Fibroblast of skin of right quadriceps (primary cell): ENCODE measurements at regions not wholly inside any gene's neighbourhood (a gene's known extent, or its start where the extent isn't known, plus 50 kb on each side); places are given as distances from the start of the nearest gene placed in this dataset.
"Not testable (repeated sequence)": the region's sequence is repeated elsewhere in the genome, so short reads cannot be mapped to it uniquely, and the experiment has no call there.

ENCODE experiments used
- DNase-seq: peaks from one replicate; pipeline ENCODE4 v3.0.0-alpha.2; 2013

GRCh38 chr18:47727409-47727808 is 203.1 kb downstream of the SMAD2 start:
- no peak for DNase-seq

DNA sequence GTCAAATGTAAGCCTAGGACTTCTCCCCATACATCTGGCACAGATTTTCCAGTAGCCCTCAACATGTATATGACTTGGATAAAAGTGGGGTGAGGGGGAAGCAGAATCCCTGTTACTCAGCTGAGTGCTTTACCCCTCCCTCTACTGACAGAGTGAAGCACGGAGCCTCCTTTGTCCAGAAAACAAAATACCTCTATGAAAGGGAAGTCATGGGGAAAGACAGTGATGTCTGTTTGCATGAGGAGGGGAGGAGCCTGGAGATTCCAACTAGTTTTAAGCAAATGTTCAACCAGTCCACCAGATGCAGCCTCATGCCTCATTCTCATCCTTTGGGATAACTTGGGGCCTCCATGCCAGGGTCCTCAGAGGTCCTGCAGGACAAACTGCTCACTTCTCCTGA is 203.9 kb downstream of the SMAD2 start:
- DNase-seq = no peak

GRCh38 chr18:47725656-47726055 is 204.8 kb downstream of the SMAD2 start:
- no peak for DNase-seq

- no peak for DNase-seq
Measured at GRCh38 chr18:47724186-47724975, 206.1 kb downstream of the SMAD2 start.

DNA sequence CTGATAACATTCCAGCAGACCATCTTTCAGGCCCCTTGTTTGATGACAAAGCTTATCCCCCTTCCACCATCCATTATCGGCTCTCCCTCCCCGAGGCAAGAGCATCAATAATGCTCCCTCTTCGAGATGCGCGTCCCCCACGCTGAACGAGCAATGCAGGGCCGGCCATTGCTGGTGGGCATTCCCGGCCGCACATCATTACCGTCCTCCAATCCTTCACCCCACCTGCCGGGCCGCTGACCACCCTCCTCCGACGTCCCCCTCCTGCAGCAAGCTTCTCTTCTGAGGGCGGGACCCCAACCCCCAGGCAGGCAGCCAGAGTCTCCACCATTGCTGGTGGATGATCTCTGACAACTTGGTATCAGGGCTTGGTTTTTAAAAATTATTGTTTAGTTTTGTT is 208.6 kb downstream of the SMAD2 start:
- DNase-seq = no peak

GRCh38 chr18:47720741-47721140 is 209.7 kb downstream of the SMAD2 start:
- no peak for DNase-seq

DNA sequence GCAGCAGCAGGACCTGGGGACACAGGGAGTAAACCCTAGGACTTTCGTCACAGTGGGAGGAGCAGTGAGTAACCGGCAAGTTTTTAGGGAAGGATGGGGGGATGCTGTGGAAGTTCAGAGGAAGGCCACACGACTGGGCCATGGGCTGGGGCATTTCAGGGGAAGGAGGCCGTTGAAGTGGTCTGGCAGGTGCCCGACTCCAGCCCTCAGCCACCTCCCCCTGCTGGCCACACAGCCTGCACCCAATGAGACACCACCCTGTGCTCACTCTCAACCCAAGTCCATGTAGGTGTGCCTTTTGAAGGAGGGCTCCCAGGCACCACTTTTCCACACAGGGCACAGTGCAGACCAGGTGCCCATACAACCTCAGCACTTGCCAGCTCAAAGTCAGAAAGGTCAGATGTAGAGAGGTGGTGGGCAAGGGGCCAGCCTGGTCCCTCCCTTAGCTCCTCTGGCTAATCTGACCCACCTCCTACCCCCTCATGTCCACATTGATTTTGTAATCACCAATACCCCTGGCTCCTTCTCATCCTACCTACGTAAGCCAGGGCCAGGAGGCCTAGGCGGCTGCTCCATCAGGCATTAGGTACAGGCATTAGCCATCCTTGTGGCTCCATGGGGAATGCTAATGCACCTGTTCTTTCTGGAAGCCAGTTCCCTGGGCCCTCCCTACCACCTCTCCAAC is 211.2 kb downstream of the SMAD2 start:
- no peak for DNase-seq

DNA sequence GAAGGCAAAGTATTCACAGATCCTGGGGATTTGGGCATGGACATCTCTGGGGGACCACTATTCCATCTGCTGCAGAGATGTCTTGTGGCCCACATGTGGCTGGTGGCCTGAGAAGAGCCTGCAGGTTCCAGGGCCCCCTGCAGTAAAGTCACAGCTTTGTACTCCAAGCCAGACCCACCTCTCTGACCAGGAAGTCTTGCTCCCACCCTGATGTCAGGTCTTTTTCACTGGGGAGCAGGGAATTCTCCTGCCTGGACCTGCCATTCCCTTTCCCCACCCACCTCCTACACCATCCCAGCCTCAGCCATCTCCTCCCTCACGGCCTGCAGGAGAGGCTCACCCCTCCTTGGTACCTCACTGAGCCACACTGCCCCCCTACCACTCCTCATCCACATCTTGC is 211.8 kb downstream of the SMAD2 start:
- DNase-seq = no peak

DNA sequence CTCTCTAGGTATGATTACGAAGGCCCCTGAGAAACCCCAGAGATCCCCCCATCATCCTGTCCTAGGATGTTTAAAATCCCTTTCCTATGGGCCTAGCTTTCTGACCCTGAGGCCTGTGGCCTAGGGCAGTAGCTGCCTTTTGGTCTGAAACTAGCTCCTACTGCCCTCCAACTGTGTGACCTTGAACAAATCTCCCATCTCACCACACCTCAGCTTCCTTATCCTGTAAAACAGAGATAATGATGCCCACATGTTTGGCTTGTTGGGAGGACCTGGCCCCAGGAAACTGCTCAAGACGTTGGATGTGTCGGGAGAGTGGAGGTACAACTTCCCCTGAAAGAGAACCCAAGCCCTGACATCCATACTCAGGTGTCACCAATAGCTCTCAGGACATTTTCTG is 213.2 kb downstream of the SMAD2 start:
- DNase-seq = no peak

- no peak for DNase-seq
Measured at GRCh38 chr18:47716632-47717185, 213.8 kb downstream of the SMAD2 start.

- DNase-seq = no peak
Measured at GRCh38 chr18:47710451-47710850, 220.0 kb downstream of the SMAD2 start.

GRCh38 chr18:47709556-47709955 is 220.9 kb downstream of the SMAD2 start:
- no peak for DNase-seq

DNA sequence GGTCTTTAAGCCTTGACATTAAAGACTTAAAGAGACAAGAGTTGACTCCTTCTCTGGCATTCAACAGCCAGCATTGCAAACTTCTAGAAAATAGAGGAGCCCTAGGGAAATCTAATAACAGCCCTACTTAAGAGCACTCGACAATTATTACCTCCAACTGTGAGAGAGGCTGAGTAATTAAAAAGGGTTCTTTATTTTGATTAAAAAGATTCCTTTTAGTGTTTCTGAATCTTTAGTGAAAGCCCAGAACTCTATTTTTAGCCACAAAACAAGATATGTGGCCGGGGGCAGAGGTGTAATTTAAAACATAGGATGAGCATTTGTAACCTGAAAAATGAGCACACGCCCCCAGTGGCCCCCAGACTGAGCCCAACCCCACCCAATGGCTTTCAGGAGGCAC is 222.3 kb downstream of the SMAD2 start:
- DNase-seq = no peak

DNA sequence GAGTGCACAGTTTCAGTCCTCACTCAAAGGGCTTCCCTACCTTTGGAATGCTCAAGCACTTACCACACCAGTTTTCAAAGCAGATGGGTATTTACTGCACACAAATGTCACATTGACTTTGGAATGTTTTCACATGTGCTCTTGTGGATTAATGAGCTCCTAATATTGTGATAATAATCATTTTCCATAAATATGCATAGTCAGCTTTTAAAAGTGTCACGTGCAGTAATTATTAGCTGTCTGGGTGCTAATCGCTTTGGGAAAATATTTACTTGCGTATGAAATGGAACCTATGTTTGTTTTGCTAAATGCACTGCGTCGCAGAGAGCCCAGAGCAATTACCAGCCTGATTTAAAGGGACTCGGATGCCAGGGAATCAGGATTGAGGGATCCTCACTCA is 229.3 kb downstream of the SMAD2 start:
- no peak for DNase-seq

GRCh38 chr18:47696870-47697269 is 233.6 kb downstream of the SMAD2 start:
- no peak for DNase-seq

- no peak for DNase-seq
Measured at GRCh38 chr18:47691611-47692010, 238.8 kb downstream of the SMAD2 start.

GRCh38 chr18:47690778-47691177 is 239.7 kb downstream of the SMAD2 start:
- not testable (repeated sequence) for DNase-seq

- DNase-seq = no peak
Measured at GRCh38 chr18:47689371-47689770, 241.1 kb downstream of the SMAD2 start.

GRCh38 chr18:47686806-47687205 is 243.7 kb downstream of the SMAD2 start:
- DNase-seq = no peak

DNA sequence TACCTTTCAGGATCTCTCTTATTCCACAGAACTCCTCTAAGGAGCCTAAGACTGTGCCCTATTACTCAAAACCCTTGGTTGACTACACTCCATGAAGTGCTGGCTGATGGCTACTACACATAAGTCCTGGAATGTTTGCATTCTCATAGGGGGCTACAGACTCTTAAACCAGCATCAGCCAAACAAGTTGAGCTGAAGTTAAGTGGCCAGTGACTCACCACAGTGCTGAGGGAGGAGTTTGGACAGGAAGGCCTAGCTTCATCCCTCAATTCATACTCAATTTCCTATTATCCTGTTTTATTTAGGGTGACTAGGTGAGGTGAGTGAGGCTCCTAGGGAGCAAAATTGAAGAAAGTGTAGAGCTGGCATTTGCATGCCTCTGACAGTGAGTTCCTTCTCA is 246.7 kb downstream of the SMAD2 start:
- peak; percentile 2 for DNase-seq

DNA sequence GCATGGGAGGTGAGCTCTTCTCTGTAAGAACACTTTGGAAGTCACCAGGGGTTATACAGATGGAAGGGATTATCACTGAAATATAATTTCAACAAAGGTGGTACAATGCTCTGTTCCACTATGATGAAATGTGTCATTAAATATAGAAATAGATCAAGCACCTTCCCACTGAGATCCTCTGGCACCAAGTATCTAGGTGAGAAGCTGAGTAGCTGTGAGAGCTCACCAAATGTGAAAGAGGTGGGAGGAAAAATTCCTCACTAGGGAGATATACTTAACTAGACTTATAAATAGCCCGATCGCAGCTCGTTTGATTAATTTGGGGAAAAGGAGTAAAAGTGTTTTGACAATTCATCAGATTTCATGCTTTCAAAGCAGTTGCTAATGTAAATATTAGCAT is 247.6 kb downstream of the SMAD2 start:
- no peak for DNase-seq

DNA sequence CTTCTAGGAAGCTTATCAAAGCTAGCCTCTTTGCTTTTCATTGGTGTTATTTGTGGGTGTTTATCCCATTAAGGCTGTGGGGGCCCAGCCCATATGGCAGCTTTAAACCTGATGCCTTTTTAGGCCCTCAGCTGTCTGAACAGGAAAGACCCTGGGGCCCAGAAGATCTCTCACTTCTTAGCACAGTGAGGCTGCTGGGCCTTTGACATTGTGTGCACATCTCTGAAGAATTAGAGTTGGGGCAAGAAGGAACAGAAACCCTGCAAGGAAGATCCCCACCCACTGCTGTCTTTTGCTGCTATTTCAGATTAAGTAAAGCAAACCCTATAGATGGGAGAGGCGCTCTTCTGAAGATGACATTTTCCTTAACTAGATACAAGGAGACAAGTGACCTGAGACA is 250.0 kb downstream of the SMAD2 start:
- no peak for DNase-seq

DNA sequence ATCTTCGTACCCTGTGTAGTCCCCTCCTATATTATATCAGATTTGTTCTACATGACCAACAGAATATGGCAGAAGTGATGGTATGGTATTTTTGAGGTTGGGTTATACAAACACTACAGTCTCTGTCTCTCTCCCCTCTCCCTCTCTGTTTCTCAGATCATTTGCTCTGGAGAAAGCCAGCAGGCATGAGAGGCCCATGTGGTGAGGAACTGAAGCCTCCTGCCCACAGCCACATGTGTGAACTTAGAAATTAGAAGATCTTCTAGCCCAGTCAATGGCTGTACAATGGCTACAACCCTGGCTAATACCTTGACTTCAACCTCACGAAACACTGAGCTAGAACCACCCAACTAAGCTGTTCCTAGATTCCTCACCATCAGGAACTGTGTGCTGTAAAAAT is 250.6 kb downstream of the SMAD2 start:
- no peak for DNase-seq

DNA sequence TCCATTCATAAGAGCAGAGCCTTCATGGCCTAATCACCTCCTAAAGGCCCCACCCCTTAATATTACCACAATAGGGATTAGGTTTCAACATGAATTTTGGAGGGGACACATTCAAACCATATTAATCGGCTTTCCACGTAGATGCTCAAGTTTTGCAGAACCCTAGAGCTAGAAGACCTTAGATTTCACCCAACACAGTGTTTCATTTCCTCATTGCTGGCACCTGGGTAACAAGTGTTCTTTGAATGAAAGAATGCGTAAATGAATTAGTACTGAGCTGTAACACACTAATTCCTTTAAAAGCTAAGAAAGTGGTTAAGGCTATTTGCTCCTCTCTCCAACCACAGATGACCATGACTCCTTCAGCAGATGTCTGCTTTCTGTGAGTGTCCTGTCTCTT is 252.5 kb downstream of the SMAD2 start:
- no peak for DNase-seq
